HCT116 (cell line): ENCODE measurements at regions not wholly inside any gene's neighbourhood (a gene's known extent, or its start where the extent isn't known, plus 50 kb on each side); places are given as distances from the start of the nearest gene placed in this dataset.

ENCODE experiments used
- ATAC-seq: fragments of 200-7000 bp; cut with Tn5 transposase; 2 replicates; pipeline ENCODE4 v1.9.1; 2020; ENCODE audit warnings: mild to moderate bottlenecking, moderate library complexity
- BruUV-seq: library from RNA; stranded (reverse); fragments of 400-500 nt; replicated peaks from 2 replicates; lab custom pipeline; 2021; lab: Mats Ljungman, UMichigan
- CTCF ChIA-PET: fragments of 300-600 bp; sonication (Branson Sonifier 250); formaldehyde crosslinking; loops from one replicate; lab custom pipeline; 2021; ENCODE audit warnings: antibody characterized with exemption; lab: Charles Lee
- POLR2A ChIA-PET: fragments of 300-600, 350-600 bp; sonication (Branson Sonifier 250); formaldehyde crosslinking; loops from one replicate; lab custom pipeline; 2021; ENCODE audit warnings: antibody characterized with exemption; lab: Charles Lee
- RAD21 ChIA-PET, 2 experiments: fragments of 300-600 bp; sonication (Branson Sonifier 250); formaldehyde crosslinking; loops; one replicate each; lab custom pipeline; 2023; ENCODE audit warnings: low total read pairs in 2 of 2; ENCODE audit not compliant: uncharacterized antibody in 2 of 2, unreplicated experiment in 2 of 2, low non-redundant PET in 1 of 2; lab: Charles Lee
- DNase-seq: peaks from one replicate; pipeline ENCODE4 v3.0.0-alpha.2; 2010; ENCODE audit warnings: low read depth, low spot score
- H2AFZ ChIP-seq: fragments of 200-600 bp; shearing (Covaris generic), sonication (generic); 2 replicates; pipeline ENCODE4 v1.6.1; 2017; ENCODE audit warnings: low read depth, mixed run types, mixed read lengths, antibody characterized with exemption, low read length; ENCODE audit not compliant: poor library complexity, severe bottlenecking
- H3K27ac ChIP-seq: 2 replicates; pipeline ENCODE4 v1.5.1; 2012; ENCODE audit warnings: low read depth, low read length
- H3K27me3 ChIP-seq: fragments of 200-600 bp; sonication (generic); 2 replicates; pipeline ENCODE4 v1.6.1; 2016; ENCODE audit warnings: mixed run types, low read length, mixed read lengths; ENCODE audit not compliant: insufficient read depth
- H3K36me3 ChIP-seq, 2 experiments: fragments of 200-500 bp in 1 of 2; fragments of 200-600 bp in 1 of 2; sonication (Bioruptor generic) in 1 of 2; sonication (generic) in 1 of 2; 2 replicates each; pipeline versions ENCODE4 v1.5.1 to v1.6.1; 2014 to 2016; ENCODE audit warnings: low read length in 2 of 2, inconsistent platforms in 1 of 2, mixed read lengths in 1 of 2, mixed run types in 1 of 2; ENCODE audit not compliant: insufficient read depth in 2 of 2, control insufficient read depth in 1 of 2
- H3K4me1 ChIP-seq, 2 experiments: fragments of 200-600 bp in 1 of 2; sonication (generic) in 1 of 2; 2 replicates each; pipeline versions ENCODE4 v1.5.1 to v1.6.1; 2012 to 2017; ENCODE audit warnings: low read length in 2 of 2, inconsistent platforms in 1 of 2, mild to moderate bottlenecking in 1 of 2, mixed read lengths in 1 of 2, mixed run types in 1 of 2, moderate library complexity in 1 of 2; ENCODE audit not compliant: insufficient read depth in 2 of 2, control insufficient read depth in 1 of 2
- H3K4me2 ChIP-seq: fragments of 200-600 bp; sonication (generic); 2 replicates; pipeline ENCODE4 v1.6.1; 2017; ENCODE audit warnings: mixed run types, low read length, mixed read lengths
- H3K4me3 ChIP-seq, 2 experiments: fragments of 200-600 bp in 1 of 2; sonication (generic) in 1 of 2; replicated peaks in 1 of 2; 2 replicates each; pipeline ENCODE4 v1.5.1; 2011 to 2016; ENCODE audit warnings: low read length in 2 of 2, control low read depth in 1 of 2, low read depth in 1 of 2, mild to moderate bottlenecking in 1 of 2, mixed read lengths in 1 of 2, mixed run types in 1 of 2
- H3K79me2 ChIP-seq: fragments of 200-600 bp; sonication (generic); 2 replicates; pipeline ENCODE4 v1.6.1; 2017; ENCODE audit warnings: mild to moderate bottlenecking, mixed run types, low read length, moderate library complexity, mixed read lengths; ENCODE audit not compliant: insufficient read depth
- H3K9ac ChIP-seq: fragments of 200-600 bp; sonication (generic); 2 replicates; pipeline ENCODE4 v1.6.1; 2016; ENCODE audit warnings: low read length, mixed read lengths
- H3K9me2 ChIP-seq: fragments of 200-600 bp; sonication (generic), shearing (Covaris generic); 2 replicates; pipeline ENCODE4 v1.6.1; 2017; ENCODE audit warnings: mixed run types, mild to moderate bottlenecking, moderate library complexity; ENCODE audit not compliant: insufficient read depth
- H3K9me3 ChIP-seq, 2 experiments: fragments of 200-500 bp in 1 of 2; fragments of 200-600 bp in 1 of 2; sonication (Bioruptor generic) in 1 of 2; sonication (generic) in 1 of 2; 2 replicates each; pipeline ENCODE4 v1.6.1; 2014 to 2017; ENCODE audit warnings: low read length in 2 of 2, mixed read lengths in 2 of 2, inconsistent platforms in 1 of 2, low read depth in 1 of 2, mild to moderate bottlenecking in 1 of 2, mixed run types in 1 of 2, moderate library complexity in 1 of 2; ENCODE audit not compliant: control insufficient read depth in 1 of 2, insufficient read depth in 1 of 2
- H4K20me1 ChIP-seq: fragments of 200-600 bp; sonication (generic), shearing (Covaris generic); 2 replicates; pipeline ENCODE4 v1.6.1; 2017; ENCODE audit warnings: mixed run types, mild to moderate bottlenecking, moderate library complexity; ENCODE audit not compliant: insufficient read depth
- ATF3 ChIP-seq: IDR thresholded peaks from 2 replicates; pipeline ENCODE4 v1.6.1; 2012
- CBX3 ChIP-seq: IDR thresholded peaks from 2 replicates; pipeline ENCODE4 v1.6.1; 2012; ENCODE audit warnings: low read depth
- CTCF ChIP-seq, 3 experiments: fragments of 200-600 bp in 1 of 3; sonication (generic) in 1 of 3; IDR thresholded peaks in 2 of 3; conservative IDR thresholded peaks in 1 of 3; 2 replicates each; pipeline ENCODE4 v1.5.1; 2012 to 2017; ENCODE audit warnings: low read depth in 2 of 3, low read length in 2 of 3, antibody characterized with exemption in 1 of 3, borderline replicate concordance in 1 of 3, control low read depth in 1 of 3, mild to moderate bottlenecking in 1 of 3, mixed read lengths in 1 of 3, mixed run types in 1 of 3, moderate library complexity in 1 of 3; ENCODE audit not compliant: insufficient read depth in 1 of 3
- ELF1 ChIP-seq: IDR thresholded peaks from 2 replicates; pipeline ENCODE4 v1.6.1; 2012; ENCODE audit warnings: low read depth, borderline replicate concordance
- EZH2phosphoT487 ChIP-seq: fragments of 200-600 bp; IDR thresholded peaks from 2 replicates; pipeline ENCODE4 v1.6.1; 2018; ENCODE audit warnings: antibody characterized with exemption, borderline replicate concordance
- FOSL1 ChIP-seq: IDR thresholded peaks from 2 replicates; pipeline ENCODE4 v1.6.1; 2012; ENCODE audit warnings: low read depth
- RAD21 ChIP-seq: IDR thresholded peaks from 2 replicates; pipeline ENCODE4 v1.6.1; 2012; ENCODE audit warnings: low read depth, mild to moderate bottlenecking
- SIN3A ChIP-seq: IDR thresholded peaks from 2 replicates; pipeline ENCODE4 v1.6.1; 2012; ENCODE audit warnings: low read depth
- SP1 ChIP-seq: IDR thresholded peaks from 2 replicates; pipeline ENCODE4 v1.6.1; 2012; ENCODE audit warnings: low read depth
- SRF ChIP-seq: IDR thresholded peaks from 2 replicates; pipeline ENCODE4 v1.6.1; 2012; ENCODE audit warnings: low read depth
- YY1 ChIP-seq: IDR thresholded peaks from 2 replicates; pipeline ENCODE4 v1.6.1; 2011; ENCODE audit warnings: low read length, low read depth, moderate library complexity, mild to moderate bottlenecking; ENCODE audit not compliant: insufficient replicate concordance; ENCODE audit errors: extremely low read depth
- ZNF274 ChIP-seq: fragments of 200-500 bp; sonication (Bioruptor generic); IDR thresholded peaks from 2 replicates; pipeline ENCODE4 v1.6.1; 2014; ENCODE audit warnings: mild to moderate bottlenecking, low read depth, low read length, inconsistent platforms
- intact Hi-C: fragments of 100-400 bp; cut with micrococcal nuclease; formaldehyde crosslinking; loops from 2 replicates; pipeline ENCODE4 v1.10.0; 2022

GRCh38 chr13:79160818-79161217, 245.2 kb downstream of the RBM26 start:
- H2AFZ ChIP-seq = no peak overlapping the region
- CTCF ChIA-PET = no interaction called here

More at GRCh38 chr13:79160818-79161217, 245.2 kb downstream of the RBM26 start:
- intact Hi-C loops = no loop called here
- H3K79me2 ChIP-seq = no peaks in the 10 kb centered on the region
- H3K9me2 ChIP-seq = no peaks in the 10 kb centered on the region
- H3K4me1 ChIP-seq = no peaks in the 10 kb centered on the region
- no peak overlapping the region for H3K27ac ChIP-seq
- no peak overlapping the region for H3K4me2 ChIP-seq
- POLR2A ChIA-PET = no interaction called here
- H4K20me1 ChIP-seq = no peaks in the 10 kb centered on the region; the same call in 1 of the 2 replicates
- H3K9ac ChIP-seq = no peak overlapping the region
- no peaks in the 10 kb centered on the region for H3K36me3 ChIP-seq
- ATAC-seq (no peak), DNase-seq (no peak)
- RAD21 ChIA-PET = no interaction called here
- no peak for TF ChIP-seq CBX3
- TF ChIP-seq ZNF274 = no peak
- TF ChIP-seq FOSL1 = no peak
- TF ChIP-seq RAD21 = no peak
- no peak for TF ChIP-seq YY1
- no peak for TF ChIP-seq SP1
- TF ChIP-seq SIN3A = no peak
- no peak for TF ChIP-seq EZH2phosphoT487
- no peak for TF ChIP-seq SRF
- TF ChIP-seq CTCF (IDR thresholded peaks at IDR 0.05 in 2 of 3, conservative IDR thresholded peaks at IDR 0.05 in 1 of 3; ENCODE audit: borderline replicate concordance in 1 of 3, insufficient read depth in 1 of 3, low read depth in 2 of 3, low read length in 2 of 3) = no peak
- no peak for TF ChIP-seq ELF1
- TF ChIP-seq ATF3 = no peak
- no peak overlapping the region for H3K4me3 ChIP-seq
- H3K27me3 ChIP-seq = peaks cover 1% of the 10 kb centered on the region; the same call in 1 of the 2 replicates
- BruUV-seq = no TSS peak
- no peaks in the 10 kb centered on the region for H3K9me3 ChIP-seq
